Breast epithelium (tissue), 3 donors: ENCODE measurements at regions not wholly inside any gene's neighbourhood (a gene's known extent, or its start where the extent isn't known, plus 50 kb on each side); places are given as distances from the start of the nearest gene placed in this dataset.

Experiments used
- CTCF ChIP-seq, 3 donors: fragments of 450-650 bp; IDR thresholded peaks; one replicate each; pipeline ENCODE4 v1.5.1; 2016 to 2017; ENCODE audit warnings: antibody characterized with exemption in 3 of 3, mild to moderate bottlenecking in 3 of 3, moderate library complexity in 3 of 3
- POLR2A ChIP-seq: fragments of 450-650 bp; IDR thresholded peaks from one replicate; pipeline ENCODE4 v1.6.1; 2016; ENCODE audit warnings: antibody characterized with exemption, mild to moderate bottlenecking, moderate library complexity
- POLR2AphosphoS5 ChIP-seq, 3 donors: sonication (generic); formaldehyde crosslinking; IDR thresholded peaks; one replicate each; pipeline ENCODE4 v1.6.1; 2017; ENCODE audit warnings: antibody characterized with exemption in 3 of 3

GRCh38 chr1:4267381-4268261 lies 367.5 kb upstream of the C1orf174 start:
- TF ChIP-seq POLR2A: no peak
- no peak for TF ChIP-seq CTCF (IDR thresholded peaks at IDR 0.05)
- TF ChIP-seq POLR2AphosphoS5 (IDR thresholded peaks at IDR 0.05): no peak
